Osteoblast (primary cell): ENCODE measurements at regions not wholly inside any gene's neighbourhood (a gene's known extent, or its start where the extent isn't known, plus 50 kb on each side); places are given as distances from the start of the nearest gene placed in this dataset.

Experiments
- DNase-seq: peaks from one replicate; pipeline ENCODE4 v3.0.0; 2011; ENCODE audit warnings: low spot score, mixed read lengths; ENCODE audit not compliant: insufficient read length; ENCODE audit errors: missing footprints
- H2AFZ ChIP-seq: 2 replicates; pipeline ENCODE4 v1.6.0; 2011; ENCODE audit warnings: mild to moderate bottlenecking, low read length
- H3K27ac ChIP-seq: 2 replicates; pipeline ENCODE4 v1.5.1; 2011; ENCODE audit warnings: mild to moderate bottlenecking, low read depth, low read length, moderate library complexity
- H3K27me3 ChIP-seq: 2 replicates; pipeline ENCODE4 v1.6.0; 2012; ENCODE audit warnings: mild to moderate bottlenecking, control low read depth, inconsistent platforms, low read length, moderate library complexity; ENCODE audit not compliant: insufficient read depth
- H3K36me3 ChIP-seq: 2 replicates; pipeline ENCODE4 v1.5.1; 2011; ENCODE audit warnings: mild to moderate bottlenecking, low read length, control low read depth, moderate library complexity; ENCODE audit not compliant: insufficient read depth
- H3K4me1 ChIP-seq: 2 replicates; pipeline ENCODE4 v1.5.1; 2011; ENCODE audit warnings: mild to moderate bottlenecking, low read length, control low read depth, moderate library complexity; ENCODE audit not compliant: insufficient read depth
- H3K4me2 ChIP-seq: 2 replicates; pipeline ENCODE4 v1.6.0; 2011; ENCODE audit warnings: mild to moderate bottlenecking, low read length; ENCODE audit not compliant: insufficient read depth
- H3K4me3 ChIP-seq: fragments of 200-600 bp; sonication (generic); 3 replicates; pipeline ENCODE4 v1.5.1; 2012; ENCODE audit warnings: mild to moderate bottlenecking, low read length, inconsistent platforms; ENCODE audit not compliant: insufficient read depth
- H3K79me2 ChIP-seq: 2 replicates; pipeline ENCODE4 v1.6.0; 2012; ENCODE audit warnings: mild to moderate bottlenecking, low read length, control low read depth, inconsistent platforms; ENCODE audit not compliant: insufficient read depth
- H3K9me3 ChIP-seq: 2 replicates; pipeline ENCODE4 v1.5.1; 2011; ENCODE audit warnings: low read depth, low read length, control low read depth
- H4K20me1 ChIP-seq: 2 replicates; pipeline ENCODE4 v1.6.0; 2012; ENCODE audit warnings: mild to moderate bottlenecking, low read length, control low read depth; ENCODE audit not compliant: insufficient read depth
- TF ChIP-seq, protein P1 (sequence below): IDR thresholded peaks from 2 replicates; pipeline ENCODE4 v1.5.1; 2011; ENCODE audit warnings: mild to moderate bottlenecking, low read depth, low read length, moderate library complexity; ENCODE audit errors: extremely low read depth

DNA sequence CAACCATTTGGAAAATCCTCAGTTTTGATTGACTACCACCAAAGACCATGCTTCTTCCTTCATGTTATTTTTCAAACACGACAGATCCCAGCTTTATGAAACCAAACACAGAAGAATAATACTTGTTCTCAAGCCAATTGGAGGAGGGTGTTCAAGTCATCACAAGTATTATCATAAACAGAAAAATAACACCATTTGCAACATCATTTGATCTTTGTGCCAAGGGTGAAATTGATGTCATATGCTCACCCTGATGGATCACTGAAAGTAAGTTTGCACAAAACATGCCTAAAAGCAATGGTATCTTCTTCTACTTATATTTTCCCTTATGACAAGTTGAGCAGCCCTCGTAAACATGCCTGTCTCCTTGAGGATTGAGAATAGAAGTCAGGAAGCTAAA lies 448.0 kb upstream of the ZEB2 start:
- Histone ChIP-seq H3K4me3 (no peak overlapping the region), H2AFZ (no peak overlapping the region), H3K36me3 (no peaks in the 10 kb centered on the region), H3K9me3 (no peaks in the 10 kb centered on the region), H3K79me2 (no peaks in the 10 kb centered on the region), H3K27ac (no peak overlapping the region), H3K4me1 (no peaks in the 10 kb centered on the region), H4K20me1 (no peaks in the 10 kb centered on the region), H3K27me3 (no peaks in the 10 kb centered on the region), H3K4me2 (no peak overlapping the region)
- DNase-seq: no peak
- TF ChIP-seq, protein P1, sequence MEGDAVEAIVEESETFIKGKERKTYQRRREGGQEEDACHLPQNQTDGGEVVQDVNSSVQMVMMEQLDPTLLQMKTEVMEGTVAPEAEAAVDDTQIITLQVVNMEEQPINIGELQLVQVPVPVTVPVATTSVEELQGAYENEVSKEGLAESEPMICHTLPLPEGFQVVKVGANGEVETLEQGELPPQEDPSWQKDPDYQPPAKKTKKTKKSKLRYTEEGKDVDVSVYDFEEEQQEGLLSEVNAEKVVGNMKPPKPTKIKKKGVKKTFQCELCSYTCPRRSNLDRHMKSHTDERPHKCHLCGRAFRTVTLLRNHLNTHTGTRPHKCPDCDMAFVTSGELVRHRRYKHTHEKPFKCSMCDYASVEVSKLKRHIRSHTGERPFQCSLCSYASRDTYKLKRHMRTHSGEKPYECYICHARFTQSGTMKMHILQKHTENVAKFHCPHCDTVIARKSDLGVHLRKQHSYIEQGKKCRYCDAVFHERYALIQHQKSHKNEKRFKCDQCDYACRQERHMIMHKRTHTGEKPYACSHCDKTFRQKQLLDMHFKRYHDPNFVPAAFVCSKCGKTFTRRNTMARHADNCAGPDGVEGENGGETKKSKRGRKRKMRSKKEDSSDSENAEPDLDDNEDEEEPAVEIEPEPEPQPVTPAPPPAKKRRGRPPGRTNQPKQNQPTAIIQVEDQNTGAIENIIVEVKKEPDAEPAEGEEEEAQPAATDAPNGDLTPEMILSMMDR: no peak

GRCh38 chr2:144965172-144965571 lies 445.3 kb upstream of the ZEB2 start:
- H3K9me3 ChIP-seq: no peaks in the 10 kb centered on the region
- H3K79me2 ChIP-seq: no peaks in the 10 kb centered on the region
- no peaks in the 10 kb centered on the region for H3K4me1 ChIP-seq
- no peak overlapping the region for H2AFZ ChIP-seq
- no peak overlapping the region for H3K4me2 ChIP-seq
- no peak overlapping the region for H3K4me3 ChIP-seq
- no peaks in the 10 kb centered on the region for H3K36me3 ChIP-seq
- no peaks in the 10 kb centered on the region for H4K20me1 ChIP-seq
- TF ChIP-seq, protein P1: no peak
- H3K27ac ChIP-seq: no peak overlapping the region
- H3K27me3 ChIP-seq: no peaks in the 10 kb centered on the region
- DNase-seq: no peak

DNA sequence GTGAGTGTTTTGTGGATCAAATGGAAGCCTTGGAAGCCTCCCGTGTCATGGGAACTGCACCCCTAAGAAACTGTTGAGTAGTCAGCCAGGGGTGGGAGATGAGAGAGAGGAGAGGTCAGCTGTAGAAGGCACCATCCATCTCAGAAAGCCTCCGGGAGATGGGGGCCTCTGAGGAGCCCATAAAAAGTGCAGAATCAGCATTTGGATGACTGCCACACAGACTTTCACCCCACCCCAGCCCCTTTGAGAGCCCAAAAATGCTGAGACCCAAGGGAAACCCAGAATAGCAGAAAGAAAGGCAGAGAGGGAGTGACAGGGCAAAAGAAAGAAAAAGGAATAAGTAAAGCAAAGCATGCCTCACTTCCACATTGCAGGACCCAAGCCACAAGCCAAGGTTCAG lies 443.1 kb upstream of the ZEB2 start:
- no peaks in the 10 kb centered on the region for H3K27me3 ChIP-seq
- no peaks in the 10 kb centered on the region for H3K36me3 ChIP-seq
- no peaks in the 10 kb centered on the region for H3K79me2 ChIP-seq

GRCh38 chr2:144959416-144959815 lies 439.5 kb upstream of the ZEB2 start:
- DNase-seq: no peak
- Histone ChIP-seq H3K4me1 (no peaks in the 10 kb centered on the region), H2AFZ (no peak overlapping the region), H3K4me3 (no peak overlapping the region), H3K27ac (no peak overlapping the region), H3K9me3 (no peaks in the 10 kb centered on the region), H3K4me2 (no peak overlapping the region), H4K20me1 (no peaks in the 10 kb centered on the region), H3K79me2 (no peaks in the 10 kb centered on the region), H3K27me3 (no peaks in the 10 kb centered on the region), H3K36me3 (no peaks in the 10 kb centered on the region)
- TF ChIP-seq, protein P1: no peak

More for the DNA sequence above, 443.1 kb upstream of the ZEB2 start:
- Histone ChIP-seq H3K27ac (no peak overlapping the region), H4K20me1 (no peaks in the 10 kb centered on the region), H2AFZ (no peak overlapping the region), H3K4me2 (no peak overlapping the region), H3K9me3 (no peaks in the 10 kb centered on the region), H3K4me1 (no peaks in the 10 kb centered on the region), H3K4me3 (no peak overlapping the region)
- TF ChIP-seq, protein P1: no peak
- DNase-seq: no peak
